HG03025 (cell line): ENCODE measurements at regions not wholly inside any gene's neighbourhood (a gene's known extent, or its start where the extent isn't known, plus 50 kb on each side); places are given as distances from the start of the nearest gene placed in this dataset.
"Not testable (repeated sequence)": the region's sequence is repeated elsewhere in the genome, so short reads cannot be mapped to it uniquely, and the experiment has no call there.

Experiments
- ATAC-seq: cut with Tn5 transposase; IDR thresholded peaks from one replicate; pipeline ENCODE4 v1.9.1; 2021; ENCODE audit warnings: mild to moderate bottlenecking, moderate library complexity; ENCODE audit not compliant: unreplicated experiment, low FRiP score

- ATAC-seq: no peak
Measured at GRCh38 chr5:61215996-61216395, 53.7 kb upstream of the SMIM15 start.

- ATAC-seq: no peak
Measured at GRCh38 chr5:61216741-61217140, 54.5 kb upstream of the SMIM15 start.

GRCh38 chr5:61217214-61217613, 54.9 kb upstream of the SMIM15 start:
- ATAC-seq: no peak

GRCh38 chr5:61228229-61228628, 66.0 kb upstream of the SMIM15 start:
- ATAC-seq: no peak

GRCh38 chr5:61228691-61229280, 66.5 kb upstream of the SMIM15 start:
- peak; percentile 46 for ATAC-seq

GRCh38 chr5:61229416-61229815, 67.1 kb upstream of the SMIM15 start:
- no peak for ATAC-seq

GRCh38 chr5:61230492-61230891, 68.2 kb upstream of the SMIM15 start:
- no peak for ATAC-seq

- ATAC-seq: no peak
Measured at GRCh38 chr5:61231813-61232212, 69.5 kb upstream of the SMIM15 start.

GRCh38 chr5:61232490-61233050, 70.3 kb upstream of the SMIM15 start:
- no peak for ATAC-seq

- no peak for ATAC-seq
Measured at GRCh38 chr5:61234019-61234418, 71.8 kb upstream of the SMIM15 start.

- not testable (repeated sequence) for ATAC-seq
Measured at GRCh38 chr5:61236715-61237114, 74.4 kb upstream of the SMIM15 start.

GRCh38 chr5:61245486-61245885, 83.2 kb upstream of the SMIM15 start:
- ATAC-seq: no peak

- ATAC-seq: no peak
Measured at GRCh38 chr5:61245936-61246335, 83.7 kb upstream of the SMIM15 start.

GRCh38 chr5:61246768-61247307, 84.6 kb upstream of the SMIM15 start:
- ATAC-seq: no peak

GRCh38 chr5:61251874-61252642, 80.0 kb upstream of the ZSWIM6 start:
- no peak for ATAC-seq

- ATAC-seq: no peak
Measured at GRCh38 chr5:61252643-61252925, 79.5 kb upstream of the ZSWIM6 start.

GRCh38 chr5:61253547-61253946, 78.5 kb upstream of the ZSWIM6 start:
- ATAC-seq: no peak

- ATAC-seq: no peak
Measured at GRCh38 chr5:61254969-61255555, 77.0 kb upstream of the ZSWIM6 start.

- no peak for ATAC-seq
Measured at GRCh38 chr5:61256474-61256873, 75.6 kb upstream of the ZSWIM6 start.

- ATAC-seq: no peak
Measured at GRCh38 chr5:61257421-61257820, 74.6 kb upstream of the ZSWIM6 start.

- ATAC-seq: no peak
Measured at GRCh38 chr5:61261136-61261535, 70.9 kb upstream of the ZSWIM6 start.

GRCh38 chr5:61262080-61262479, 70.0 kb upstream of the ZSWIM6 start:
- no peak for ATAC-seq
